Ishikawa (cell line): ENCODE measurements at regions not wholly inside any gene's neighbourhood (a gene's known extent, or its start where the extent isn't known, plus 50 kb on each side); places are given as distances from the start of the nearest gene placed in this dataset.

ENCODE experiments used
- CEBPB ChIP-seq: IDR thresholded peaks from 2 replicates; pipeline ENCODE4 v1.6.1; 2012
- CREB1 ChIP-seq: IDR thresholded peaks from 2 replicates; pipeline ENCODE4 v1.6.1; 2012; ENCODE audit warnings: low read depth
- EGR1 ChIP-seq: IDR thresholded peaks from 2 replicates; pipeline ENCODE4 v1.6.1; 2012
- EP300 ChIP-seq: IDR thresholded peaks from 2 replicates; pipeline ENCODE4 v1.6.1; 2012; ENCODE audit warnings: borderline replicate concordance
- FOXM1 ChIP-seq: IDR thresholded peaks from 2 replicates; pipeline ENCODE4 v1.6.1; 2012; ENCODE audit warnings: low read depth, borderline replicate concordance
- NFIC ChIP-seq: IDR thresholded peaks from 2 replicates; pipeline ENCODE4 v1.6.1; 2012
- RAD21 ChIP-seq: IDR thresholded peaks from 2 replicates; pipeline ENCODE4 v1.6.1; 2012; ENCODE audit warnings: low read depth
- TAF1 ChIP-seq: IDR thresholded peaks from 2 replicates; pipeline ENCODE4 v1.6.1; 2012; ENCODE audit warnings: low read depth, mild to moderate bottlenecking
- TCF12 ChIP-seq: IDR thresholded peaks from 2 replicates; pipeline ENCODE4 v1.6.1; 2012; ENCODE audit warnings: low read depth
- TEAD4 ChIP-seq: IDR thresholded peaks from 2 replicates; pipeline ENCODE4 v1.6.1; 2012
- YY1 ChIP-seq: IDR thresholded peaks from 2 replicates; pipeline ENCODE4 v1.6.1; 2012; ENCODE audit warnings: low read depth
- ZBTB7A ChIP-seq: IDR thresholded peaks from 2 replicates; pipeline ENCODE4 v1.6.1; 2012; ENCODE audit warnings: low read depth
- TF ChIP-seq, protein P1 (sequence below): IDR thresholded peaks from 2 replicates; pipeline ENCODE4 v1.6.1; 2012
- TF ChIP-seq, protein P2 (sequence below): IDR thresholded peaks from 2 replicates; pipeline ENCODE4 v1.6.1; 2012
- TF ChIP-seq, protein P3 (sequence below): IDR thresholded peaks from 2 replicates; pipeline ENCODE4 v1.6.1; 2012; ENCODE audit warnings: low read depth, mild to moderate bottlenecking

DNA sequence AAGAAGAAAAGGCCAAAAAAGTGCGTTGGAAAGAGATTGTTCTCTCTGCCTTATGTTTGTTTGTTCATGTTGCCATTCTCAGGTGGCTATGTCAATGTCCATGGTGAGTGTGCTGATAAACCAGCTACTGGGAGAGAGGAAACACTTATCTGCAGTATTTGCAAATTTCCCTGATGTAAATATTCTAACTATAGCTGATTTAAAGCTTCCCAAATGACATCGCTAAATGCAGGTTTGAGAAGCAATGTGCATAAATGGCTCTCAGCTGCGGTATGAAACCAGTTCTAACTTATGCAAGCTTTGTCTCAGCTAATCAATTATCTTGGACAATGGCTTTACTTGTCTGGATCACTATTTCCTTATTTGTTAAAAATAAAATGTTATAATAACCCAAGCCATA is 312.5 kb upstream of the ANO3 start:
- TF ChIP-seq ZBTB7A, result no peak
- no peak for TF ChIP-seq CEBPB
- no peak for TF ChIP-seq CREB1
- TF ChIP-seq NFIC, result no peak
- no peak for TF ChIP-seq TCF12
- TF ChIP-seq, protein P1, sequence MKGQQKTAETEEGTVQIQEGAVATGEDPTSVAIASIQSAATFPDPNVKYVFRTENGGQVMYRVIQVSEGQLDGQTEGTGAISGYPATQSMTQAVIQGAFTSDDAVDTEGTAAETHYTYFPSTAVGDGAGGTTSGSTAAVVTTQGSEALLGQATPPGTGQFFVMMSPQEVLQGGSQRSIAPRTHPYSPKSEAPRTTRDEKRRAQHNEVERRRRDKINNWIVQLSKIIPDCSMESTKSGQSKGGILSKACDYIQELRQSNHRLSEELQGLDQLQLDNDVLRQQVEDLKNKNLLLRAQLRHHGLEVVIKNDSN, result no peak
- TF ChIP-seq, protein P2, sequence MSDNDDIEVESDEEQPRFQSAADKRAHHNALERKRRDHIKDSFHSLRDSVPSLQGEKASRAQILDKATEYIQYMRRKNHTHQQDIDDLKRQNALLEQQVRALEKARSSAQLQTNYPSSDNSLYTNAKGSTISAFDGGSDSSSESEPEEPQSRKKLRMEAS, result no peak

DNA sequence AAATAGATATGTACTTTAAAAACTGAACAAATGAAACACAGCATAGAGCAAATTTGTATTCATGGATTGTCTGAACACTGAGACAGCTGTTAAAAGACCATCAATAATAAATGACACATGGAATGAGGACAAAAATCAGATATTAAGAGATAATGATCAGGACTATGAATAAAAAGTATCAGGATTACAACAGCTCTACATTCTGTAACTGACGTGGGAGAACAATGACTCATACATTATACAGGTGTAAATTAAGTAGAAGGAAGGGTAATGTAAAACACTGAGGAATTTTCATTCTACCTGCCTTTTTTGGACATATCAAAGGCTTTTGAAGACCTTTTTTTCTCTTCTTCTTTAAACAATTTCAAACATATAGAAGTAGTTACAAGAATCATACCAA is 310.9 kb upstream of the ANO3 start:
- TF ChIP-seq RAD21, result no peak
- TF ChIP-seq, protein P3, sequence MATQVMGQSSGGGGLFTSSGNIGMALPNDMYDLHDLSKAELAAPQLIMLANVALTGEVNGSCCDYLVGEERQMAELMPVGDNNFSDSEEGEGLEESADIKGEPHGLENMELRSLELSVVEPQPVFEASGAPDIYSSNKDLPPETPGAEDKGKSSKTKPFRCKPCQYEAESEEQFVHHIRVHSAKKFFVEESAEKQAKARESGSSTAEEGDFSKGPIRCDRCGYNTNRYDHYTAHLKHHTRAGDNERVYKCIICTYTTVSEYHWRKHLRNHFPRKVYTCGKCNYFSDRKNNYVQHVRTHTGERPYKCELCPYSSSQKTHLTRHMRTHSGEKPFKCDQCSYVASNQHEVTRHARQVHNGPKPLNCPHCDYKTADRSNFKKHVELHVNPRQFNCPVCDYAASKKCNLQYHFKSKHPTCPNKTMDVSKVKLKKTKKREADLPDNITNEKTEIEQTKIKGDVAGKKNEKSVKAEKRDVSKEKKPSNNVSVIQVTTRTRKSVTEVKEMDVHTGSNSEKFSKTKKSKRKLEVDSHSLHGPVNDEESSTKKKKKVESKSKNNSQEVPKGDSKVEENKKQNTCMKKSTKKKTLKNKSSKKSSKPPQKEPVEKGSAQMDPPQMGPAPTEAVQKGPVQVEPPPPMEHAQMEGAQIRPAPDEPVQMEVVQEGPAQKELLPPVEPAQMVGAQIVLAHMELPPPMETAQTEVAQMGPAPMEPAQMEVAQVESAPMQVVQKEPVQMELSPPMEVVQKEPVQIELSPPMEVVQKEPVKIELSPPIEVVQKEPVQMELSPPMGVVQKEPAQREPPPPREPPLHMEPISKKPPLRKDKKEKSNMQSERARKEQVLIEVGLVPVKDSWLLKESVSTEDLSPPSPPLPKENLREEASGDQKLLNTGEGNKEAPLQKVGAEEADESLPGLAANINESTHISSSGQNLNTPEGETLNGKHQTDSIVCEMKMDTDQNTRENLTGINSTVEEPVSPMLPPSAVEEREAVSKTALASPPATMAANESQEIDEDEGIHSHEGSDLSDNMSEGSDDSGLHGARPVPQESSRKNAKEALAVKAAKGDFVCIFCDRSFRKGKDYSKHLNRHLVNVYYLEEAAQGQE, result no peak

DNA sequence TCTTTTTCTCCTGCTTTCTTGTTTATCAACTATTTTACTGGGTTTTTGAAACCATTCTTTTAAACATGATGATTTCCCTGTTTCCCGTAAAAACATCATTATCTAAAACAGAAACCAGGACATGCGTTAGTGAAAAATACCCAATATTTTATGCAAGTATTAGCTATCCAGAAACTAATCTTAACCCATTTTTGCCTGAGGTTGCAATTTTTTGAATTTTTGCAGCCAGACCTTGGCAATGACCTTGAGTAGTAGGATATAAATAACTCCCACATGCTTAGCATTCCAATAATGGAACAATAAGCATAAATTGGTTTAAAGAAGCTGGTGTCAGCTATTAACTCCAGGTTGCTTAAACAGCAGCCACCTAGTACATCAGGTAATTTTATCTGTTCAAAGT is 308.9 kb upstream of the ANO3 start:
- no peak for TF ChIP-seq TAF1
- TF ChIP-seq, protein P3, result no peak
- TF ChIP-seq, protein P2, result no peak
- TF ChIP-seq, protein P1, result no peak
- no peak for TF ChIP-seq TEAD4
- TF ChIP-seq NFIC, result no peak
- no peak for TF ChIP-seq TCF12
- no peak for TF ChIP-seq YY1
- no peak for TF ChIP-seq CREB1
- no peak for TF ChIP-seq ZBTB7A
- no peak for TF ChIP-seq FOXM1
- TF ChIP-seq CEBPB, result no peak
- no peak for TF ChIP-seq EGR1
- no peak for TF ChIP-seq EP300
- TF ChIP-seq RAD21, result no peak

DNA sequence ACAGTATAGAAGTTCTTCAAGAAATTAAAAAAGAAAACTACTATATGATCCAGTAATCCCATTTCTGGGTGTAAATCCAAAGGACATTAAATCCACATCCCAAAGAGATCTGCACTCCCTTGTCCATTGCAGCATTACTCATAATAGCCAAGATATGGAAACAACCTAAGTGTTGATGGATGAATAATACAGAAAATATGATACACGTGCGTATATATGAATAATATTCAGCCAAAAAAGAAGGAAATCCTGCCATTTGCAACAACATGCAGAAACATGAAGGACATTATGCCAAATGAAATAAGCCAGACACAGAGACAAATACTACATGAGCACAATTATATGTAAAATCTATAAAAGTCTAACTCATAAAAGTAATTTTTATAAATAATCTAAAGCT is 306.3 kb upstream of the ANO3 start:
- TF ChIP-seq NFIC, result no peak

DNA sequence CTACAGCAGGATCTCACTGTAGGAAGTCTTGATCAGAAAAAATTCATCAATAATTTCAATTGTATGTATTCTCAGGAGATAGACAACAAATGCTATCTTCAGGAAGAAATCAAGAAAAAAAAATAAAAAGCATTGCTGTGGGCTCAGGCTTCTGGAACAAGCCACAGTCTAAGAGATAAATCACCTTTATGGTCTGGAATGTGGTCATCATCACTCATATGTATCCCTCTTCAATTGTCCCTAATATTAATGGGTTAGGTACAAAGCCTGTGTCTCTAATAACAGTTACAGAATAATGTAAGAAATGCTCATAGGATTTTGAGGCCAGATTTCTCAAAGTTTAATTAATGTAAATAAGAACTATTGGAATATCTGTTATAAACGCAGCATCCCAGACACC is 305.9 kb upstream of the ANO3 start:
- no peak for TF ChIP-seq CEBPB
- TF ChIP-seq, protein P3, result no peak
- TF ChIP-seq TCF12, result no peak
- TF ChIP-seq, protein P2, result no peak
- TF ChIP-seq, protein P1, result no peak
- TF ChIP-seq CREB1, result no peak
- TF ChIP-seq NFIC, result no peak
- no peak for TF ChIP-seq YY1
- TF ChIP-seq TAF1, result no peak
- TF ChIP-seq RAD21, result no peak
- TF ChIP-seq TEAD4, result no peak
- TF ChIP-seq EGR1, result no peak
